Peyer's patch (tissue), 4 donors: ENCODE measurements at regions not wholly inside any gene's neighbourhood (a gene's known extent, or its start where the extent isn't known, plus 50 kb on each side); places are given as distances from the start of the nearest gene placed in this dataset.

Source experiments
- DNase-seq, 3 donors: peaks; one replicate each; pipeline ENCODE4 v3.0.0-alpha.2; 2017 to 2019
- H3K27ac ChIP-seq, 4 donors: fragments of 200-600 bp; sonication (generic); one replicate each; pipeline ENCODE4 v1.5.1; 2016 to 2019
- H3K27me3 ChIP-seq, 2 donors: fragments of 200-600 bp; sonication (generic); one replicate each; pipeline ENCODE4 v1.5.1; 2019
- H3K36me3 ChIP-seq, 3 donors: fragments of 200-600 bp; sonication (generic); one replicate each; pipeline ENCODE4 v1.5.1; 2016 to 2019
- H3K4me1 ChIP-seq, 4 donors: fragments of 200-600 bp; sonication (generic); one replicate each; pipeline ENCODE4 v1.5.1; 2016 to 2019
- H3K4me3 ChIP-seq, 4 donors: fragments of 200-600 bp; sonication (generic); 1 replicate in 3 of 4; 2 replicates in 1 of 4; pipeline ENCODE4 v1.5.1; 2016 to 2019; ENCODE audit warnings: mild to moderate bottlenecking in 1 of 4
- H3K9me3 ChIP-seq, 4 donors: fragments of 200-600 bp; sonication (generic); one replicate each; pipeline ENCODE4 v1.5.1; 2016 to 2019; ENCODE audit warnings: mild to moderate bottlenecking in 1 of 4
- CTCF ChIP-seq, 6 experiments: fragments of 450-650 bp in 4 of 6; fragments of 200-600 bp in 2 of 6; sonication (generic) in 1 of 6; IDR thresholded peaks; one replicate each; pipeline ENCODE4 v1.5.1; 2017 to 2019; ENCODE audit warnings: antibody characterized with exemption in 6 of 6, mild to moderate bottlenecking in 3 of 6, moderate library complexity in 1 of 6
- POLR2A ChIP-seq, 2 donors: fragments of 450-650 bp; IDR thresholded peaks; one replicate each; pipeline ENCODE4 v1.5.1; 2017; ENCODE audit warnings: antibody characterized with exemption in 2 of 2, mild to moderate bottlenecking in 2 of 2, moderate library complexity in 2 of 2

GRCh38 chr14:40762177-40762576, 844.5 kb upstream of the LRFN5 start:
- H3K27me3 ChIP-seq, result no peaks in the 10 kb centered on the region
- DNase-seq, result no peak
- H3K4me1 ChIP-seq, result no peaks in the 10 kb centered on the region
- H3K36me3 ChIP-seq, result no peaks in the 10 kb centered on the region
- no peaks in the 10 kb centered on the region for H3K9me3 ChIP-seq
- no peak overlapping the region for H3K27ac ChIP-seq
- H3K4me3 ChIP-seq, result no peak overlapping the region
- no peak for TF ChIP-seq CTCF (IDR thresholded peaks at IDR 0.05)
- TF ChIP-seq POLR2A (IDR thresholded peaks at IDR 0.05), result no peak

- no peak for DNase-seq
- no peaks in the 10 kb centered on the region for H3K27me3 ChIP-seq
Measured at GRCh38 chr14:40760704-40761103, 846.0 kb upstream of the LRFN5 start.

GRCh38 chr14:40758076-40758475, 848.6 kb upstream of the LRFN5 start:
- Histone ChIP-seq H3K4me1 (no peaks in the 10 kb centered on the region), H3K27ac (no peak overlapping the region), H3K9me3 (no peaks in the 10 kb centered on the region), H3K36me3 (no peaks in the 10 kb centered on the region), H3K4me3 (no peak overlapping the region), H3K27me3 (no peaks in the 10 kb centered on the region)
- no peak for TF ChIP-seq POLR2A (IDR thresholded peaks at IDR 0.05)
- no peak for DNase-seq

More at GRCh38 chr14:40760704-40761103, 846.0 kb upstream of the LRFN5 start:
- Histone ChIP-seq H3K4me3 (no peak overlapping the region), H3K36me3 (no peaks in the 10 kb centered on the region), H3K9me3 (no peaks in the 10 kb centered on the region), H3K4me1 (no peaks in the 10 kb centered on the region), H3K27ac (no peak overlapping the region)
- TF ChIP-seq POLR2A (IDR thresholded peaks at IDR 0.05) (no peak), CTCF (IDR thresholded peaks at IDR 0.05) (no peak)

GRCh38 chr14:40757376-40757950, 849.2 kb upstream of the LRFN5 start:
- no peak for DNase-seq
- TF ChIP-seq POLR2A (IDR thresholded peaks at IDR 0.05), result no peak
- TF ChIP-seq CTCF (IDR thresholded peaks at IDR 0.05), result no peak
- no peaks in the 10 kb centered on the region for H3K9me3 ChIP-seq
- H3K4me1 ChIP-seq, result no peaks in the 10 kb centered on the region
- no peak overlapping the region for H3K27ac ChIP-seq
- H3K36me3 ChIP-seq, result no peaks in the 10 kb centered on the region
- H3K4me3 ChIP-seq, result no peak overlapping the region
- no peaks in the 10 kb centered on the region for H3K27me3 ChIP-seq

- no peak for DNase-seq
Measured at GRCh38 chr14:40733206-40733605, 873.5 kb upstream of the LRFN5 start.

GRCh38 chr14:40727107-40727506, 879.6 kb upstream of the LRFN5 start:
- no peak overlapping the region for H3K27ac ChIP-seq
- H3K4me3 ChIP-seq, result no peak overlapping the region
- no peaks in the 10 kb centered on the region for H3K4me1 ChIP-seq
- no peaks in the 10 kb centered on the region for H3K36me3 ChIP-seq
- H3K9me3 ChIP-seq, result no peaks in the 10 kb centered on the region
- no peak for TF ChIP-seq POLR2A (IDR thresholded peaks at IDR 0.05)
- TF ChIP-seq CTCF (IDR thresholded peaks at IDR 0.05), result no peak
- no peaks in the 10 kb centered on the region for H3K27me3 ChIP-seq
- no peak for DNase-seq

More at GRCh38 chr14:40733206-40733605, 873.5 kb upstream of the LRFN5 start:
- Histone ChIP-seq H3K4me3 (no peak overlapping the region), H3K9me3 (peaks cover 0 to 5% (median 0%) of the 10 kb centered on the region in 4 donors), H3K27me3 (no peaks in the 10 kb centered on the region), H3K27ac (no peak overlapping the region), H3K4me1 (no peaks in the 10 kb centered on the region), H3K36me3 (no peaks in the 10 kb centered on the region)
- TF ChIP-seq CTCF (IDR thresholded peaks at IDR 0.05) (no peak), POLR2A (IDR thresholded peaks at IDR 0.05) (no peak)
